ENCODE measurements at regions not wholly inside any gene's neighbourhood (a gene's known extent, or its start where the extent isn't known, plus 50 kb on each side); places are given as distances from the start of the nearest gene placed in this dataset.

DNA sequence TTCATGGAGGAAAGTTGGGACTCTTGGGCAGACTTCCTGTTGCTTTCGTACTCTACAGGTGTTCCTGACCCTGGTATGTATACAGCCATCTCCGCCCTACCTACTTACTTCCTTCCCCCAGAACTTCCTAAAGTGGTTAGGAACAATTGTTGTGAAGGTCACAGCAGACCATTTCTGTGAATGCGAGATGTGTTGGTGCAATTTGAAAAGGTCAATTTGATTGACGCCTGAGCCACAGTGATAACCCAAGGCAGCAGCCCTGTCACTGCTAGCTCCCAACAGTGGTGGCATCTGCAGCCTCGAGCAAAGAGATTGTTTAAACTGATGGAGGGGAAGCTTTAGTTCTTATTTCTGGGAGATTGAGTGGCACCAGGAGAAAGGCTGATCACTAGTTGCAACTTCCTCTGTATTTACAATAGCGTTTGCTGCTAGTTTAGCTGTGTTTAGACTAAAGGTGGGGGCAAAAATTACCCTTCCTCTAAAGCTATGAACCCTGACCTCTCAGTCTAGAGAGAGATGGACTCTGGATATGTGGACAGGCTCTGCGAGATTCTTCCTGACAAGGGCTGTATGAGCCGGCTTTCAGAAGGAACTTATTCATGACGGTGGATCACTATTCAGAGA lies 78.3 kb upstream of the MAP4K3 start (continued):
- TF ChIP-seq, protein P1, sequence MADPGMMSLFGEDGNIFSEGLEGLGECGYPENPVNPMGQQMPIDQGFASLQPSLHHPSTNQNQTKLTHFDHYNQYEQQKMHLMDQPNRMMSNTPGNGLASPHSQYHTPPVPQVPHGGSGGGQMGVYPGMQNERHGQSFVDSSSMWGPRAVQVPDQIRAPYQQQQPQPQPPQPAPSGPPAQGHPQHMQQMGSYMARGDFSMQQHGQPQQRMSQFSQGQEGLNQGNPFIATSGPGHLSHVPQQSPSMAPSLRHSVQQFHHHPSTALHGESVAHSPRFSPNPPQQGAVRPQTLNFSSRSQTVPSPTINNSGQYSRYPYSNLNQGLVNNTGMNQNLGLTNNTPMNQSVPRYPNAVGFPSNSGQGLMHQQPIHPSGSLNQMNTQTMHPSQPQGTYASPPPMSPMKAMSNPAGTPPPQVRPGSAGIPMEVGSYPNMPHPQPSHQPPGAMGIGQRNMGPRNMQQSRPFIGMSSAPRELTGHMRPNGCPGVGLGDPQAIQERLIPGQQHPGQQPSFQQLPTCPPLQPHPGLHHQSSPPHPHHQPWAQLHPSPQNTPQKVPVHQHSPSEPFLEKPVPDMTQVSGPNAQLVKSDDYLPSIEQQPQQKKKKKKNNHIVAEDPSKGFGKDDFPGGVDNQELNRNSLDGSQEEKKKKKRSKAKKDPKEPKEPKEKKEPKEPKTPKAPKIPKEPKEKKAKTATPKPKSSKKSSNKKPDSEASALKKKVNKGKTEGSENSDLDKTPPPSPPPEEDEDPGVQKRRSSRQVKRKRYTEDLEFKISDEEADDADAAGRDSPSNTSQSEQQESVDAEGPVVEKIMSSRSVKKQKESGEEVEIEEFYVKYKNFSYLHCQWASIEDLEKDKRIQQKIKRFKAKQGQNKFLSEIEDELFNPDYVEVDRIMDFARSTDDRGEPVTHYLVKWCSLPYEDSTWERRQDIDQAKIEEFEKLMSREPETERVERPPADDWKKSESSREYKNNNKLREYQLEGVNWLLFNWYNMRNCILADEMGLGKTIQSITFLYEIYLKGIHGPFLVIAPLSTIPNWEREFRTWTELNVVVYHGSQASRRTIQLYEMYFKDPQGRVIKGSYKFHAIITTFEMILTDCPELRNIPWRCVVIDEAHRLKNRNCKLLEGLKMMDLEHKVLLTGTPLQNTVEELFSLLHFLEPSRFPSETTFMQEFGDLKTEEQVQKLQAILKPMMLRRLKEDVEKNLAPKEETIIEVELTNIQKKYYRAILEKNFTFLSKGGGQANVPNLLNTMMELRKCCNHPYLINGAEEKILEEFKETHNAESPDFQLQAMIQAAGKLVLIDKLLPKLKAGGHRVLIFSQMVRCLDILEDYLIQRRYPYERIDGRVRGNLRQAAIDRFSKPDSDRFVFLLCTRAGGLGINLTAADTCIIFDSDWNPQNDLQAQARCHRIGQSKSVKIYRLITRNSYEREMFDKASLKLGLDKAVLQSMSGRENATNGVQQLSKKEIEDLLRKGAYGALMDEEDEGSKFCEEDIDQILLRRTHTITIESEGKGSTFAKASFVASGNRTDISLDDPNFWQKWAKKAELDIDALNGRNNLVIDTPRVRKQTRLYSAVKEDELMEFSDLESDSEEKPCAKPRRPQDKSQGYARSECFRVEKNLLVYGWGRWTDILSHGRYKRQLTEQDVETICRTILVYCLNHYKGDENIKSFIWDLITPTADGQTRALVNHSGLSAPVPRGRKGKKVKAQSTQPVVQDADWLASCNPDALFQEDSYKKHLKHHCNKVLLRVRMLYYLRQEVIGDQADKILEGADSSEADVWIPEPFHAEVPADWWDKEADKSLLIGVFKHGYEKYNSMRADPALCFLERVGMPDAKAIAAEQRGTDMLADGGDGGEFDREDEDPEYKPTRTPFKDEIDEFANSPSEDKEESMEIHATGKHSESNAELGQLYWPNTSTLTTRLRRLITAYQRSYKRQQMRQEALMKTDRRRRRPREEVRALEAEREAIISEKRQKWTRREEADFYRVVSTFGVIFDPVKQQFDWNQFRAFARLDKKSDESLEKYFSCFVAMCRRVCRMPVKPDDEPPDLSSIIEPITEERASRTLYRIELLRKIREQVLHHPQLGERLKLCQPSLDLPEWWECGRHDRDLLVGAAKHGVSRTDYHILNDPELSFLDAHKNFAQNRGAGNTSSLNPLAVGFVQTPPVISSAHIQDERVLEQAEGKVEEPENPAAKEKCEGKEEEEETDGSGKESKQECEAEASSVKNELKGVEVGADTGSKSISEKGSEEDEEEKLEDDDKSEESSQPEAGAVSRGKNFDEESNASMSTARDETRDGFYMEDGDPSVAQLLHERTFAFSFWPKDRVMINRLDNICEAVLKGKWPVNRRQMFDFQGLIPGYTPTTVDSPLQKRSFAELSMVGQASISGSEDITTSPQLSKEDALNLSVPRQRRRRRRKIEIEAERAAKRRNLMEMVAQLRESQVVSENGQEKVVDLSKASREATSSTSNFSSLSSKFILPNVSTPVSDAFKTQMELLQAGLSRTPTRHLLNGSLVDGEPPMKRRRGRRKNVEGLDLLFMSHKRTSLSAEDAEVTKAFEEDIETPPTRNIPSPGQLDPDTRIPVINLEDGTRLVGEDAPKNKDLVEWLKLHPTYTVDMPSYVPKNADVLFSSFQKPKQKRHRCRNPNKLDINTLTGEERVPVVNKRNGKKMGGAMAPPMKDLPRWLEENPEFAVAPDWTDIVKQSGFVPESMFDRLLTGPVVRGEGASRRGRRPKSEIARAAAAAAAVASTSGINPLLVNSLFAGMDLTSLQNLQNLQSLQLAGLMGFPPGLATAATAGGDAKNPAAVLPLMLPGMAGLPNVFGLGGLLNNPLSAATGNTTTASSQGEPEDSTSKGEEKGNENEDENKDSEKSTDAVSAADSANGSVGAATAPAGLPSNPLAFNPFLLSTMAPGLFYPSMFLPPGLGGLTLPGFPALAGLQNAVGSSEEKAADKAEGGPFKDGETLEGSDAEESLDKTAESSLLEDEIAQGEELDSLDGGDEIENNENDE (IDR thresholded peaks at IDR 0.05; ENCODE audit: insufficient replicate concordance, low read length) = no peak
- TF ChIP-seq ASH2L (IDR thresholded peaks at IDR 0.05; ENCODE audit: low read length) (no peak), TCF12 (IDR thresholded peaks at IDR 0.05; ENCODE audit: low read depth, low read length) (no peak), HDAC2 (IDR thresholded peaks at IDR 0.05; ENCODE audit: borderline replicate concordance in 1 of 2, low read depth in 2 of 2, low read length in 2 of 2) (no peak)
- TF ChIP-seq, protein P2, sequence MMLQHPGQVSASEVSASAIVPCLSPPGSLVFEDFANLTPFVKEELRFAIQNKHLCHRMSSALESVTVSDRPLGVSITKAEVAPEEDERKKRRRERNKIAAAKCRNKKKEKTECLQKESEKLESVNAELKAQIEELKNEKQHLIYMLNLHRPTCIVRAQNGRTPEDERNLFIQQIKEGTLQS (IDR thresholded peaks at IDR 0.05; ENCODE audit: insufficient read depth, low read depth, low read length) = no peak

Data from H1 (cell line).